ENCODE measurements at regions not wholly inside any gene's neighbourhood (a gene's known extent, or its start where the extent isn't known, plus 50 kb on each side); places are given as distances from the start of the nearest gene placed in this dataset.

DNA sequence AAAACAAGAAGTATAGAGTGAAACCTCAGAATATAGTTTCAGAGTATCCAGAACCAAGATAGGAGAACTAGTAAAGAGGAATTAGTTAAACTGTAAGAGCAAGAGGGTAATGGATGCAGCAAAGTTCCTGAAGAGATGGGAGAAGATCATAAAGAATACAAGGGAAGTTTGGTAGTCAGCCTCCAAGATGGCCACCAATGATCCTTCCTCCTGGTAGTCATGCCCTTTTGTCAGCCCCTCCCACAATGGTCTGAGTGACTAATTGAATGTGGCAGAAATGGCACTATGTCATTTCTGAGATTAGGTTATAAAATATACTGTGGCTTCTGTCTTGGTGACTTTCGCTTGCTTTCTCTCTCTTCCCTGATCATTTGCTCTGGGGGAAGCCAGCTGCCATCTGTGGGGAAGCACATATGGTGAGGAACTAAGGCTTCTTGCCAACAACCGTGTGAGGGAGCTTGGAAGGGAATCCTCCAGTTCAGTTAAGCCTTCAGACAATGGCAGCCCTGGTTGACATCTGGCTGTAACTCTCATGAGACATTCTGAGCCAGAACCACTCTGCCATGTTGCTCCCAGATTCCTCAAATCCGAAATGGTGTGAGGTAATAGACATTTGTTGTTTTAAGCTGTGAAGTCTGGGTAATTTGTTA lies 55.3 kb upstream of the AMN1 start:
- 68 to 86% methylated on average over 1 to 3 of the region's 3 CpGs for WGBS, 2 donors (ENCODE audit: low coverage in 1 of 2)

DNA sequence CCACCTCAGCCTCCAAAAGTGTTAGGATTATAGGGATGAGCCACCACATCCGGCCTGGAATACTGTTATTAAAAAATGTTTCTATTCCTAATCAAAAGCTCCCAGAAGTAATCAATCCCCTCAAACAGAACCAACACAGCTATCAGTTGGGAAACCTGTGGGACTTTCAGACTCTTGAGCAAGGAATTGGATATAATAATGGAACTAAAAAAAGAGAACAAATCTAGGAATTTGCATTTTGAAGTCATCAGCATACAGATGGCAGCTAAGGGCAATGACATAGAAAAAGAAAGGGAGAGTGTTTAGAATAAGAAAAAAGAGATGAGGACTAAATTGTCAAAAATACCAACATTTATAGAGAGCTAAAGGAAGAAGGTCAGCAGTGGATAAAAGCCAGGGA lies 54.7 kb upstream of the AMN1 start:
- no peaks in the 10 kb centered on the region for H3K4me1 ChIP-seq
- DNase-seq: no peak
- H3K27me3 ChIP-seq: no peaks in the 10 kb centered on the region
- H3K27ac ChIP-seq: no peak overlapping the region
- no peak for TF ChIP-seq POLR2AphosphoS5 (IDR thresholded peaks at IDR 0.05)
- TF ChIP-seq EP300 (IDR thresholded peaks at IDR 0.05; ENCODE audit: low read depth): no peak
- TF ChIP-seq CTCF (IDR thresholded peaks at IDR 0.05): no peak
- TF ChIP-seq POLR2A (IDR thresholded peaks at IDR 0.05): no peak
- H3K9me3 ChIP-seq: no peaks in the 10 kb centered on the region
- intact Hi-C loops (cut with DNase I; ENCODE audit: low total_unique reads): no loop called here
- no peaks in the 10 kb centered on the region for H3K36me3 ChIP-seq
- 60 to 95% methylated on average over 1 of the region's 1 CpG for WGBS, 2 donors (ENCODE audit: low coverage in 1 of 2)
- in situ Hi-C loops (cut with MboI; ENCODE audit: low pct_ligation_motif_present in 1 of 4, low pct_unique_long_range_greater_than_20kb in 1 of 4, low sequenced_read_pairs in 3 of 4): no loop called here
- no peak overlapping the region for H3K4me3 ChIP-seq

More for the DNA sequence above, 55.3 kb upstream of the AMN1 start:
- Histone ChIP-seq H3K4me3 (no peak overlapping the region), H3K36me3 (no peaks in the 10 kb centered on the region), H3K27ac (no peak overlapping the region), H3K27me3 (no peaks in the 10 kb centered on the region), H3K9me3 (no peaks in the 10 kb centered on the region), H3K4me1 (no peaks in the 10 kb centered on the region)
- no peak for DNase-seq
- TF ChIP-seq POLR2A (IDR thresholded peaks at IDR 0.05) (no peak), POLR2AphosphoS5 (IDR thresholded peaks at IDR 0.05) (no peak), CTCF (IDR thresholded peaks at IDR 0.05) (no peak), EP300 (IDR thresholded peaks at IDR 0.05; ENCODE audit: low read depth) (no peak)
- in situ Hi-C loops (cut with MboI; ENCODE audit: low pct_ligation_motif_present in 1 of 4, low pct_unique_long_range_greater_than_20kb in 1 of 4, low sequenced_read_pairs in 3 of 4) (no loop called here), intact Hi-C loops (cut with DNase I; ENCODE audit: low total_unique reads) (no loop called here)

DNA sequence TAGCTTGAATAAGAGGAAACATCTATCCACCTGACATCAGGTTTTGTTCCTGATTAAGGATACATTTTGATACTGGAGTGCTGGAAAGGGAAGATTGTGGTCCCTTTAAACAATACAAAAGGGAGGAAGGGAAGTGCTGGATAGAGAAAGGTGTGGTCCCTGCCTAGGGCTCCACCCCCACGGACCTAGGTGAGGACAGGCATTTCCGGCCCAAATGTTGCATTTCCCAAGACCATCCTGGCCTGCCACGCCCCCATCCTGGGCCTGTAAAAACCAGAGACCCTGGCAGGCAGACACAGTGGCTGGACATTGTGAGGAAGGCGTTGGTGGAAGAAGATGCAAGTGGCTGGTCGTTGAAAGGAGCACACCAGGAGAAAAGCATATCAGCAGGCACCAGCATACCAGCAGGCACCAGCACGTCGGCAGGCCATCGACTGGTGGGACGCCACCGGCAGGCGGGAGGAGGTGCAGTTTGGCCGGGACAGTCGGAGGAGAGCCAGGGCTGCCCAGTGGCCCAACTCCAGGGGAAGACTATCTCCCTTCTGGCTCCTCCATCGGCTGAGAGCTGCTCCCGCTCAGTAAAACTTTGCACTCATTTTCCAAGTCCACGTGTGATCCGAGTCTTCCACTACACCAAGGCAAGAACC lies 53.2 kb upstream of the AMN1 start:
- H3K27ac ChIP-seq: no peak overlapping the region
- intact Hi-C loops (cut with DNase I; ENCODE audit: low total_unique reads): no loop called here
- no peaks in the 10 kb centered on the region for H3K36me3 ChIP-seq
- no peak overlapping the region for H3K4me3 ChIP-seq
- H3K27me3 ChIP-seq: no peaks in the 10 kb centered on the region
- no peak for DNase-seq
- H3K4me1 ChIP-seq: no peaks in the 10 kb centered on the region
- H3K9me3 ChIP-seq: no peaks in the 10 kb centered on the region
- TF ChIP-seq CTCF (IDR thresholded peaks at IDR 0.05) (no peak), EP300 (IDR thresholded peaks at IDR 0.05; ENCODE audit: low read depth) (no peak), POLR2AphosphoS5 (IDR thresholded peaks at IDR 0.05) (no peak), POLR2A (IDR thresholded peaks at IDR 0.05) (no peak)
- in situ Hi-C loops (cut with MboI; ENCODE audit: low pct_ligation_motif_present in 1 of 4, low pct_unique_long_range_greater_than_20kb in 1 of 4, low sequenced_read_pairs in 3 of 4): no loop called here
- 81 to 90% methylated on average over 10 to 17 of the region's 17 CpGs for WGBS, 2 donors (ENCODE audit: low coverage in 1 of 2)

DNA sequence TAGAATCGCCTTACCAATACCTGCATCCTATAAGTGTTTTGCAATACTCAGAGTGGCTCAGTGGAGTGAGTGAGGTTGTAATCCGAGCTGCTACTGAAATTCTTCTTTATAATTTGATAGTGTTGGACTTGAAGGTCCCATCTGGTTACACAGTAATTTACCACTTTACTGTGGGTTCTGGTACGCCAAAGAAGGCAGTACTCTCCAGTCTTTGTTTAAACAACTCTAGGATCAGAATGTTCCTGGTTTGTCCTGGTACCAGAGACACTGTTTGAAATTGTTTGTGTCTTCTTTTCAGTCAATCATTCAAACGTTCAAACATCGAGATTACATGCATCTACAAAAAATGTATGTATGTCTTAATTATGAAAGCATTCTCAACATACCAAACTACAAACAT lies 51.3 kb upstream of the AMN1 start:
- WGBS, 2 donors (ENCODE audit: low coverage in 1 of 2): 78 to 85% methylated on average over 4 to 5 of the region's 5 CpGs
- H3K4me3 ChIP-seq: no peak overlapping the region
- in situ Hi-C loops (cut with MboI; ENCODE audit: low pct_ligation_motif_present in 1 of 4, low pct_unique_long_range_greater_than_20kb in 1 of 4, low sequenced_read_pairs in 3 of 4) (no loop called here), intact Hi-C loops (cut with DNase I; ENCODE audit: low total_unique reads) (no loop called here)
- no peaks in the 10 kb centered on the region for H3K27me3 ChIP-seq
- no peaks in the 10 kb centered on the region for H3K36me3 ChIP-seq
- no peak for DNase-seq
- no peaks in the 10 kb centered on the region for H3K4me1 ChIP-seq
- no peaks in the 10 kb centered on the region for H3K9me3 ChIP-seq
- TF ChIP-seq CTCF (IDR thresholded peaks at IDR 0.05) (no peak), POLR2A (IDR thresholded peaks at IDR 0.05) (no peak), EP300 (IDR thresholded peaks at IDR 0.05; ENCODE audit: low read depth) (no peak), POLR2AphosphoS5 (IDR thresholded peaks at IDR 0.05) (no peak)
- H3K27ac ChIP-seq: no peak overlapping the region

Data from transverse colon (tissue), 4 donors.